ENCODE measurements at regions not wholly inside any gene's neighbourhood (a gene's known extent, or its start where the extent isn't known, plus 50 kb on each side); places are given as distances from the start of the nearest gene placed in this dataset.

GRCh38 chr6:84517741-84518530 is 246.5 kb downstream of the TBX18 start:
- in situ Hi-C loops (cut with MboI; ENCODE audit: low sequenced_read_pairs, unreplicated experiment) = no loop called here
- TF ChIP-seq CTCF (IDR thresholded peaks at IDR 0.05; ENCODE audit: borderline replicate concordance, control extremely low read depth, extremely low read depth, insufficient read depth, missing control alignments) = no peak
- no peak for DNase-seq (ENCODE audit: low spot score)

DNA sequence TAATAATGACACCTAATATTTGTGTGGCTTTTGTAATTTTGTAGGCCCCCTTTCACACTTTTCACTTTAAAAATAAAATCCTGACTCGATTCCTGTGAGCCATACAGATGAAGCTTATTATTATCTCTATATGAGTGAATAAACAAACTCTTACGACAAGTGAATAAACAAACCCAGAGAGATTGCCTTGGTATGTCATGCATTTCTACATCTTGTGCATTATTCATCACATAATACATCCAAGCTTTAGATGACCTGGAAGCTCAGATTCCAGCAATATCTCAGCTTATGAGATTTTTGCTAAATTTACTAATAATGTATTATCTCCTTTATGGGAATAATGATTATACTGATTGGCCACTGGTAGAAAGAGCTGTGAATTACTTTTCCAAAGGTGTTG is 248.2 kb downstream of the TBX18 start:
- DNase-seq (ENCODE audit: low spot score) = no peak
- in situ Hi-C loops (cut with MboI; ENCODE audit: low sequenced_read_pairs, unreplicated experiment) = no loop called here
- TF ChIP-seq CTCF (IDR thresholded peaks at IDR 0.05; ENCODE audit: borderline replicate concordance, control extremely low read depth, extremely low read depth, insufficient read depth, missing control alignments) = no peak

DNA sequence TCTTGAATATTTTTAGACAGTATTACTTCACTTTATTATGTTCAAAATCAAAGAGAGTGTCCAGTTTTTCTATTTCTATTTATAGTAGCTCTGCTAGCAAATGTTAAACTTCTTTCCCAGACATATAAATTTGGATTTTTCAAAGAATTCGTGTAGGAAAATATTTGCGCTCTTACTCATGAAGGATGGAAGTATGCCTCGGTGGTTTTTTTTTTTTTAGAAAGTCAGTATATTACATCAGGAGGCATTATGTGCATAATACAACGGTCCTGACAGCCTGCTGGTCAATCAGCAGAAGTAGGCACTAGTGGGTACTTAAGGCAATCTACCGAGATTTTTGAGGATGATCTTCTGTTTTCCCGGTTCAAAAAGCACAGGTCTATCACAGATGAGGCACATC is 249.3 kb downstream of the TBX18 start:
- in situ Hi-C loops (cut with MboI; ENCODE audit: low sequenced_read_pairs, unreplicated experiment) = no loop called here
- no peak for DNase-seq (ENCODE audit: low spot score)
- TF ChIP-seq CTCF (IDR thresholded peaks at IDR 0.05; ENCODE audit: borderline replicate concordance, control extremely low read depth, extremely low read depth, insufficient read depth, missing control alignments) = no peak

- no peak for TF ChIP-seq CTCF (IDR thresholded peaks at IDR 0.05; ENCODE audit: borderline replicate concordance, control extremely low read depth, extremely low read depth, insufficient read depth, missing control alignments)
- in situ Hi-C loops (cut with MboI; ENCODE audit: low sequenced_read_pairs, unreplicated experiment) = no loop called here
- no peak for DNase-seq (ENCODE audit: low spot score)
Observed at GRCh38 chr6:84514089-84514971, 250.1 kb downstream of the TBX18 start.

DNA sequence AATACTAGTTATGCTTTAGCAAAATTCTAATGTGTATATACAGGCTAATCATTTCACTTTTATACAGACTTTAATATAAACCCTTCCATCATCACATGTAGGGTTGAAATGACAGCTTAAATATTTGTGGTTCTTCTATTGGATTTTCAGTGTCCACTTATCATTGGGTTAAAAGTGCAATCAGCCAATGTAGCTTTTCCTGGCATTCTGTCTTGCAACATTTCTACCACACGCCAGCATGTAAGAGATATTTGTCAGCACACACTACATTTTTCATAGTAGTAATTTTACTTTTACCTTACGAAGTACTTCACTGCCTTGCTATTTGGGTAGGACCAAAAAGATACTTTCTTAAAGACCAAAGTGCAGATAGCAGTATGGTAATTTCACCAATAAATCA is 252.0 kb downstream of the TBX18 start:
- in situ Hi-C loops (cut with MboI; ENCODE audit: low sequenced_read_pairs, unreplicated experiment) = no loop called here
- no peak for TF ChIP-seq CTCF (IDR thresholded peaks at IDR 0.05; ENCODE audit: borderline replicate concordance, control extremely low read depth, extremely low read depth, insufficient read depth, missing control alignments)
- no peak for DNase-seq (ENCODE audit: low spot score)

DNA sequence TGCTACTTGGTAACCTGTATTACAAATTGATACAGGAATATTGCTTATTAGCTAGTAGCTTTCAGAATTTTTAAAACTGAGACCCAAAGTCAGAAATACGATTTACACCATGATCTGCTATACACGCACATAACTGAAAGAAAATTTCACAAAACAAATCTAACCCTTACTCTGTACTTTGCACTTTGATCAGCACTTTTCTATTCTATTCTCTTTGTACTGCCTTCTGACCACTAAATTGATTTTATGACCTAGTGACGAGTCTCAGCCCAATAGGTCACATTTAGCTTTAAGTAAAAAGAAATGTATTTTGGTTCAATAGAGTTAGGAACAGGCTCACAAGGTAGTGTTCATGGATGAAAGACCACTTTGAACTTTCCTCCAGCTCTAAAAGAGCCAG is 252.5 kb downstream of the TBX18 start:
- TF ChIP-seq CTCF (IDR thresholded peaks at IDR 0.05; ENCODE audit: borderline replicate concordance, control extremely low read depth, extremely low read depth, insufficient read depth, missing control alignments) = no peak
- in situ Hi-C loops (cut with MboI; ENCODE audit: low sequenced_read_pairs, unreplicated experiment) = no loop called here
- DNase-seq (ENCODE audit: low spot score) = no peak
